ENCODE measurements at regions not wholly inside any gene's neighbourhood (a gene's known extent, or its start where the extent isn't known, plus 50 kb on each side); places are given as distances from the start of the nearest gene placed in this dataset. TPM values are rescaled to one million over a fixed set of nuclear protein-coding genes. Genes with fewer than 3 reads are reported as not detected.
"Not testable (repeated sequence)": the region's sequence is repeated elsewhere in the genome, so short reads cannot be mapped to it uniquely, and the experiment has no call there.

DNA sequence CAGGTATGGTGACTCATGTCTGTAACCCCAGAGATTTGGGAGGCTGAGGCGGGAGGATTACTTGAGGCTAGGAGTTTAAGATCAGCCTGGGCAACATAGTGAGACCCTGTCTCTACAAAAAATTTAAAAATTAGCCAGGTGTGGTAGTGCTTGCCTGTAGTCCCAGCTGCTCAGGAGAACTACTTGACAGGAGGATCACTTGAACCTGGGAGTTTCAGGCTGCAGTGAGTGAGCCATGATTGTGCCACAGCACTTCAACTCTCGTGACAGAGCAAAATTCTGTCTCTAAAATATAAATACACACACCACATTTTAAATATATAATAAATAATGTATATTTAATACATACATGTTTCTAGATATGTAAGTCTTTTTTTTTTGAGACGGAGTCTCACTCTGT lies 53.5 kb upstream of the TEX264 start:
- no peak for ATAC-seq (ENCODE audit: low FRiP score)
- DNase-seq (ENCODE audit: low spot score), result no peak
- TF ChIP-seq, protein P1, sequence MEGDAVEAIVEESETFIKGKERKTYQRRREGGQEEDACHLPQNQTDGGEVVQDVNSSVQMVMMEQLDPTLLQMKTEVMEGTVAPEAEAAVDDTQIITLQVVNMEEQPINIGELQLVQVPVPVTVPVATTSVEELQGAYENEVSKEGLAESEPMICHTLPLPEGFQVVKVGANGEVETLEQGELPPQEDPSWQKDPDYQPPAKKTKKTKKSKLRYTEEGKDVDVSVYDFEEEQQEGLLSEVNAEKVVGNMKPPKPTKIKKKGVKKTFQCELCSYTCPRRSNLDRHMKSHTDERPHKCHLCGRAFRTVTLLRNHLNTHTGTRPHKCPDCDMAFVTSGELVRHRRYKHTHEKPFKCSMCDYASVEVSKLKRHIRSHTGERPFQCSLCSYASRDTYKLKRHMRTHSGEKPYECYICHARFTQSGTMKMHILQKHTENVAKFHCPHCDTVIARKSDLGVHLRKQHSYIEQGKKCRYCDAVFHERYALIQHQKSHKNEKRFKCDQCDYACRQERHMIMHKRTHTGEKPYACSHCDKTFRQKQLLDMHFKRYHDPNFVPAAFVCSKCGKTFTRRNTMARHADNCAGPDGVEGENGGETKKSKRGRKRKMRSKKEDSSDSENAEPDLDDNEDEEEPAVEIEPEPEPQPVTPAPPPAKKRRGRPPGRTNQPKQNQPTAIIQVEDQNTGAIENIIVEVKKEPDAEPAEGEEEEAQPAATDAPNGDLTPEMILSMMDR (IDR thresholded peaks at IDR 0.05), result no peak

- not testable (repeated sequence) for ATAC-seq (ENCODE audit: low FRiP score); DNase-seq (ENCODE audit: low spot score)
These were observed 53.0 kb upstream of the TEX264 start for GRCh38 chr3:51618038-51618437.

- TF ChIP-seq, protein P1 (IDR thresholded peaks at IDR 0.05), result no peak
- no peak for DNase-seq (ENCODE audit: low spot score)
- ATAC-seq (ENCODE audit: low FRiP score), result no peak
These were observed 52.6 kb upstream of the TEX264 start for GRCh38 chr3:51618496-51618895.

- ATAC-seq (ENCODE audit: low FRiP score), result no peak
- TF ChIP-seq, protein P1 (IDR thresholded peaks at IDR 0.05), result no peak
- no peak for DNase-seq (ENCODE audit: low spot score)
These were observed 51.1 kb upstream of the TEX264 start for GRCh38 chr3:51619983-51620382.

GRCh38 chr3:51620543-51620942 lies 50.5 kb upstream of the TEX264 start:
- TF ChIP-seq, protein P1 (IDR thresholded peaks at IDR 0.05), result no peak
- no peak for DNase-seq (ENCODE audit: low spot score)
- ATAC-seq (ENCODE audit: low FRiP score), result peak; percentile 50

- TF ChIP-seq, protein P1 (IDR thresholded peaks at IDR 0.05), result no peak
- peak; percentile 53 for ATAC-seq (ENCODE audit: low FRiP score)
- DNase-seq (ENCODE audit: low spot score), result no peak
These were observed 49.8 kb upstream of the TEX264 start for GRCh38 chr3:51621091-51621892.

Small RNA genes lying in the stretch of these regions (small RNA-seq; reads per million reads assigned to genes)
- not detected for gene RNU6ATAC29P
